Breast epithelium (tissue), 3 donors: ENCODE measurements at regions not wholly inside any gene's neighbourhood (a gene's known extent, or its start where the extent isn't known, plus 50 kb on each side); places are given as distances from the start of the nearest gene placed in this dataset.

Source experiments
- CTCF ChIP-seq, 3 donors: fragments of 450-650 bp; IDR thresholded peaks; one replicate each; pipeline ENCODE4 v1.5.1; 2016 to 2017; ENCODE audit warnings: antibody characterized with exemption in 3 of 3, mild to moderate bottlenecking in 3 of 3, moderate library complexity in 3 of 3
- POLR2A ChIP-seq: fragments of 450-650 bp; IDR thresholded peaks from one replicate; pipeline ENCODE4 v1.6.1; 2016; ENCODE audit warnings: antibody characterized with exemption, mild to moderate bottlenecking, moderate library complexity
- POLR2AphosphoS5 ChIP-seq, 3 donors: sonication (generic); formaldehyde crosslinking; IDR thresholded peaks; one replicate each; pipeline ENCODE4 v1.6.1; 2017; ENCODE audit warnings: antibody characterized with exemption in 3 of 3

- TF ChIP-seq CTCF (IDR thresholded peaks at IDR 0.05) (no peak), POLR2AphosphoS5 (IDR thresholded peaks at IDR 0.05) (no peak), POLR2A (no peak)
Observed at GRCh38 chr16:64627288-64627687, 494.6 kb downstream of the CDH11 start.
